Keratinocyte (primary cell): ENCODE measurements at regions not wholly inside any gene's neighbourhood (a gene's known extent, or its start where the extent isn't known, plus 50 kb on each side); places are given as distances from the start of the nearest gene placed in this dataset.

ENCODE experiments used
- DNase-seq: peaks from one replicate; pipeline ENCODE4 v3.0.0-alpha.2; 2011; ENCODE audit warnings: low read depth, missing footprints, low spot score
- FAIRE-seq: peaks from 2 replicates; lab custom pipeline; 2011; peaks lifted over from hg19 to GRCh38; lab: Jason Lieb, UNC
- H2AFZ ChIP-seq: 2 replicates; pipeline ENCODE4 v1.6.0; 2012; ENCODE audit warnings: low read length, control low read depth, inconsistent platforms; ENCODE audit not compliant: control insufficient read depth
- H3K27ac ChIP-seq: 2 replicates; pipeline ENCODE4 v1.5.1; 2011; ENCODE audit warnings: low read length; ENCODE audit not compliant: control insufficient read depth, insufficient read depth
- H3K27me3 ChIP-seq: 3 replicates; pipeline ENCODE4 v1.6.0; 2011; ENCODE audit warnings: low read length; ENCODE audit not compliant: control insufficient read depth, insufficient read depth; ENCODE audit errors: extremely low read depth
- H3K36me3 ChIP-seq, 2 experiments: 2 replicates in 1 of 2; 3 replicates in 1 of 2; pipeline ENCODE4 v1.5.1; 2011; ENCODE audit warnings: low read length in 2 of 2, mild to moderate bottlenecking in 1 of 2; ENCODE audit not compliant: control insufficient read depth in 2 of 2, insufficient read depth in 2 of 2; ENCODE audit errors: extremely low read depth in 1 of 2
- H3K4me1 ChIP-seq: 3 replicates; pipeline ENCODE4 v1.5.1; 2011; ENCODE audit warnings: low read length; ENCODE audit not compliant: control insufficient read depth, insufficient read depth; ENCODE audit errors: extremely low read depth
- H3K4me2 ChIP-seq: 3 replicates; pipeline ENCODE4 v1.6.0; 2011; ENCODE audit warnings: low read depth, low read length; ENCODE audit not compliant: control insufficient read depth, insufficient read depth; ENCODE audit errors: extremely low read depth
- H3K4me3 ChIP-seq, 3 experiments: fragments of 200-600 bp in 1 of 3; sonication (generic) in 1 of 3; 2 replicates in 2 of 3; 3 replicates in 1 of 3; pipeline ENCODE4 v1.5.1; 2011 to 2016; ENCODE audit warnings: low read length in 3 of 3, mild to moderate bottlenecking in 3 of 3, control low read depth in 2 of 3, inconsistent platforms in 1 of 3, low read depth in 1 of 3, mixed read lengths in 1 of 3, mixed run types in 1 of 3, moderate library complexity in 1 of 3; ENCODE audit not compliant: control insufficient read depth in 2 of 3, insufficient read depth in 2 of 3; ENCODE audit errors: extremely low read depth in 1 of 3
- H3K79me2 ChIP-seq: 2 replicates; pipeline ENCODE4 v1.6.0; 2012; ENCODE audit warnings: low read length; ENCODE audit not compliant: control insufficient read depth, insufficient read depth
- H3K9ac ChIP-seq: 3 replicates; pipeline ENCODE4 v1.6.0; 2011; ENCODE audit warnings: low read length; ENCODE audit not compliant: control insufficient read depth, insufficient read depth; ENCODE audit errors: extremely low read depth
- H3K9me1 ChIP-seq: 3 replicates; pipeline ENCODE4 v1.6.0; 2011; ENCODE audit warnings: low read length; ENCODE audit not compliant: control insufficient read depth, insufficient read depth; ENCODE audit errors: extremely low read depth
- H3K9me3 ChIP-seq: 2 replicates; pipeline ENCODE4 v1.5.1; 2012; ENCODE audit warnings: low read depth, low read length; ENCODE audit not compliant: control insufficient read depth
- H4K20me1 ChIP-seq: 3 replicates; pipeline ENCODE4 v1.6.0; 2011; ENCODE audit warnings: low read length; ENCODE audit not compliant: control insufficient read depth, insufficient read depth; ENCODE audit errors: extremely low read depth
- EZH2 ChIP-seq: IDR thresholded peaks from one replicate; pipeline ENCODE4 v1.6.1; 2012; ENCODE audit warnings: inconsistent platforms, mild to moderate bottlenecking, low read length, moderate library complexity
- dilution Hi-C: fragments of 300-500 bp; cut with MboI; formaldehyde crosslinking; loops from one replicate; pipeline ENCODE4 v1.7.0; 2020; ENCODE audit warnings: low sequenced_read_pairs; ENCODE audit not compliant: extremely low pct_ligation_motif_present
- TF ChIP-seq, protein P1 (sequence below), 3 experiments: IDR thresholded peaks in 1 of 3; conservative IDR thresholded peaks in 1 of 3; optimal IDR thresholded peaks in 1 of 3; 2 replicates in 2 of 3; 3 replicates in 1 of 3; pipeline versions ENCODE3 to v1.5.1; 2011; ENCODE audit warnings: low read length in 3 of 3, mild to moderate bottlenecking in 3 of 3, moderate library complexity in 2 of 3, control low read depth in 1 of 3, inconsistent platforms in 1 of 3; ENCODE audit not compliant: insufficient read depth in 2 of 3; ENCODE audit errors: extremely low read depth in 1 of 3

GRCh38 chr1:177609953-177610352, 359.9 kb downstream of the SEC16B start:
- Histone ChIP-seq H3K27ac (no peak overlapping the region), H4K20me1 (no peaks in the 10 kb centered on the region), H3K9me3 (no peaks in the 10 kb centered on the region), H3K4me3 (no peak overlapping the region), H3K9me1 (no peaks in the 10 kb centered on the region), H3K4me2 (no peak overlapping the region), H3K4me1 (peaks cover 3% of the 10 kb centered on the region), H3K9ac (no peak overlapping the region), H3K27me3 (no peaks in the 10 kb centered on the region), H2AFZ (no peak overlapping the region), H3K79me2 (no peaks in the 10 kb centered on the region), H3K36me3 (no peaks in the 10 kb centered on the region)
- dilution Hi-C loops: no loop called here
- TF ChIP-seq EZH2: no peak
- TF ChIP-seq, protein P1, sequence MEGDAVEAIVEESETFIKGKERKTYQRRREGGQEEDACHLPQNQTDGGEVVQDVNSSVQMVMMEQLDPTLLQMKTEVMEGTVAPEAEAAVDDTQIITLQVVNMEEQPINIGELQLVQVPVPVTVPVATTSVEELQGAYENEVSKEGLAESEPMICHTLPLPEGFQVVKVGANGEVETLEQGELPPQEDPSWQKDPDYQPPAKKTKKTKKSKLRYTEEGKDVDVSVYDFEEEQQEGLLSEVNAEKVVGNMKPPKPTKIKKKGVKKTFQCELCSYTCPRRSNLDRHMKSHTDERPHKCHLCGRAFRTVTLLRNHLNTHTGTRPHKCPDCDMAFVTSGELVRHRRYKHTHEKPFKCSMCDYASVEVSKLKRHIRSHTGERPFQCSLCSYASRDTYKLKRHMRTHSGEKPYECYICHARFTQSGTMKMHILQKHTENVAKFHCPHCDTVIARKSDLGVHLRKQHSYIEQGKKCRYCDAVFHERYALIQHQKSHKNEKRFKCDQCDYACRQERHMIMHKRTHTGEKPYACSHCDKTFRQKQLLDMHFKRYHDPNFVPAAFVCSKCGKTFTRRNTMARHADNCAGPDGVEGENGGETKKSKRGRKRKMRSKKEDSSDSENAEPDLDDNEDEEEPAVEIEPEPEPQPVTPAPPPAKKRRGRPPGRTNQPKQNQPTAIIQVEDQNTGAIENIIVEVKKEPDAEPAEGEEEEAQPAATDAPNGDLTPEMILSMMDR (optimal IDR thresholded peaks at IDR 0.05 in 1 of 3, IDR thresholded peaks at IDR 0.05 in 1 of 3, conservative IDR thresholded peaks at IDR 0.05 in 1 of 3; ENCODE audit: extremely low read depth in 1 of 3, insufficient read depth in 2 of 3, low read length in 3 of 3): no peak
- DNase-seq (no peak), FAIRE-seq (no peak)

DNA sequence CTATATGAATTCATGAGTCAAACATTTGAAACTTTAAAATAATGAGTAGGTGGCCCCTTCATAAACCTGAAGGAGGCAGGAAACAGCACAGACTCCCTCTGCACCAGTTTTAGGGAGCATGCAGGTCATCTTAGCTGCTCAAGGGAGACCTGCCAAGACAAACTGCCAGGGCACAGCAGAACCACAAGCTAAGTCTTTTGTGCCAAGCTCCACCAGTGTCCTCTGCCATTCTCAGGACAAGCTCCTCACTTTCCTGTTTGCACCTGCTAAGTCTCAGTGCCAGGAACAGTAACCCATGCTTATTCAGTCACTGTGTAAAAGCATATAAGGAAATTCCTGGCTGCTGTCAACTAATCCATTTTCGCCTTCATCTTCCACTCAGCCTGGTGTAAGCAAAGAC, 368.9 kb downstream of the SEC16B start:
- Histone ChIP-seq H3K4me2 (no peak overlapping the region), H3K9me1 (no peaks in the 10 kb centered on the region), H3K4me1 (no peaks in the 10 kb centered on the region), H3K79me2 (no peaks in the 10 kb centered on the region), H3K9me3 (no peaks in the 10 kb centered on the region), H3K4me3 (no peak overlapping the region), H3K27ac (no peak overlapping the region), H4K20me1 (no peaks in the 10 kb centered on the region), H3K27me3 (no peaks in the 10 kb centered on the region), H3K9ac (no peak overlapping the region), H3K36me3 (no peaks in the 10 kb centered on the region), H2AFZ (no peak overlapping the region)
- TF ChIP-seq, protein P1 (optimal IDR thresholded peaks at IDR 0.05 in 1 of 3, IDR thresholded peaks at IDR 0.05 in 1 of 3, conservative IDR thresholded peaks at IDR 0.05 in 1 of 3; ENCODE audit: extremely low read depth in 1 of 3, insufficient read depth in 2 of 3, low read length in 3 of 3): no peak
- TF ChIP-seq EZH2: no peak
- DNase-seq: no peak
- dilution Hi-C loops: no loop called here
- no peak for FAIRE-seq
